ENCODE measurements at regions not wholly inside any gene's neighbourhood (a gene's known extent, or its start where the extent isn't known, plus 50 kb on each side); places are given as distances from the start of the nearest gene placed in this dataset.

- Histone ChIP-seq H3K4me3 (ENCODE audit: control insufficient read depth in 1 of 7, extremely low read depth in 1 of 7, insufficient read depth in 4 of 7, low read depth in 2 of 7, low read length in 6 of 7) (no peak overlapping the region), H3K27ac (ENCODE audit: insufficient read depth in 1 of 2, low read depth in 1 of 2, low read length in 2 of 2, poor library complexity in 1 of 2, severe bottlenecking in 2 of 2) (no peak overlapping the region), H3K9me3 (ENCODE audit: control extremely low read depth in 1 of 5, control insufficient read depth in 4 of 5, insufficient read depth in 2 of 5, low read depth in 1 of 5, low read length in 4 of 5) (peaks cover 0 to 7% (median 1%) of the 10 kb centered on the region in 5 experiments), H3K36me3 (ENCODE audit: control insufficient read depth in 4 of 4, insufficient read depth in 4 of 4, low read length in 3 of 4) (no peaks in the 10 kb centered on the region), H3K4me1 (ENCODE audit: control extremely low read depth in 1 of 4, control insufficient read depth in 4 of 4, insufficient read depth in 4 of 4, low read length in 3 of 4) (no peaks in the 10 kb centered on the region), H3K27me3 (replicated peaks in 2 of 5; ENCODE audit: control insufficient read depth in 4 of 5, insufficient read depth in 5 of 5, low read length in 4 of 5) (peaks cover 0 to 25% (median 7%) of the 10 kb centered on the region in 5 experiments)
- no peak for DNase-seq
- WGBS (ENCODE audit: insufficient coverage) = 100% methylated on average over 1 of the region's 2 CpGs
- CTCF ChIA-PET = no interaction called here
- POLR2A ChIA-PET = no interaction called here
These were observed 132.3 kb downstream of the C12orf75 start for GRCh38 chr12:105462831-105463230.

GRCh38 chr12:105464406-105464805 is 133.9 kb downstream of the C12orf75 start:
- peaks cover 0 to 37% (median 7%) of the 10 kb centered on the region in 5 experiments for H3K27me3 ChIP-seq (replicated peaks in 2 of 5; ENCODE audit: control insufficient read depth in 4 of 5, insufficient read depth in 5 of 5, low read length in 4 of 5)
- H3K36me3 ChIP-seq (ENCODE audit: control insufficient read depth in 4 of 4, insufficient read depth in 4 of 4, low read length in 3 of 4) = no peaks in the 10 kb centered on the region
- DNase-seq = no peak
- no peak overlapping the region for H3K27ac ChIP-seq (ENCODE audit: insufficient read depth in 1 of 2, low read depth in 1 of 2, low read length in 2 of 2, poor library complexity in 1 of 2, severe bottlenecking in 2 of 2)
- ChIA-PET POLR2A (no interaction called here), CTCF (no interaction called here)
- H3K9me3 ChIP-seq (ENCODE audit: control extremely low read depth in 1 of 5, control insufficient read depth in 4 of 5, insufficient read depth in 2 of 5, low read depth in 1 of 5, low read length in 4 of 5) = peaks cover 0 to 1% (median 0%) of the 10 kb centered on the region in 5 experiments
- H3K4me1 ChIP-seq (ENCODE audit: control extremely low read depth in 1 of 4, control insufficient read depth in 4 of 4, insufficient read depth in 4 of 4, low read length in 3 of 4) = no peaks in the 10 kb centered on the region
- H3K4me3 ChIP-seq (ENCODE audit: control insufficient read depth in 1 of 7, extremely low read depth in 1 of 7, insufficient read depth in 4 of 7, low read depth in 2 of 7, low read length in 6 of 7) = no peak overlapping the region
- 100% methylated on average over 1 of the region's 3 CpGs for WGBS (ENCODE audit: insufficient coverage)

GRCh38 chr12:105466231-105466900 is 135.9 kb downstream of the C12orf75 start:
- no peak for DNase-seq
- POLR2A ChIA-PET = no interaction called here
- Histone ChIP-seq H3K4me3 (ENCODE audit: control insufficient read depth in 1 of 7, extremely low read depth in 1 of 7, insufficient read depth in 4 of 7, low read depth in 2 of 7, low read length in 6 of 7) (no peak overlapping the region), H3K27ac (ENCODE audit: insufficient read depth in 1 of 2, low read depth in 1 of 2, low read length in 2 of 2, poor library complexity in 1 of 2, severe bottlenecking in 2 of 2) (no peak overlapping the region), H3K36me3 (ENCODE audit: control insufficient read depth in 4 of 4, insufficient read depth in 4 of 4, low read length in 3 of 4) (no peaks in the 10 kb centered on the region), H3K9me3 (ENCODE audit: control extremely low read depth in 1 of 5, control insufficient read depth in 4 of 5, insufficient read depth in 2 of 5, low read depth in 1 of 5, low read length in 4 of 5) (no peaks in the 10 kb centered on the region), H3K4me1 (ENCODE audit: control extremely low read depth in 1 of 4, control insufficient read depth in 4 of 4, insufficient read depth in 4 of 4, low read length in 3 of 4) (no peaks in the 10 kb centered on the region), H3K27me3 (replicated peaks in 2 of 5; ENCODE audit: control insufficient read depth in 4 of 5, insufficient read depth in 5 of 5, low read length in 4 of 5) (peaks cover 0 to 37% (median 10%) of the 10 kb centered on the region in 5 experiments)
- CTCF ChIA-PET = no interaction called here
- WGBS (ENCODE audit: insufficient coverage) = 89% methylated on average over 3 of the region's 5 CpGs

GRCh38 chr12:105466901-105467598 is 136.6 kb downstream of the C12orf75 start:
- ChIA-PET POLR2A (no interaction called here), CTCF (no interaction called here)
- DNase-seq = no peak
- Histone ChIP-seq H3K4me1 (ENCODE audit: control extremely low read depth in 1 of 4, control insufficient read depth in 4 of 4, insufficient read depth in 4 of 4, low read length in 3 of 4) (no peaks in the 10 kb centered on the region), H3K4me3 (ENCODE audit: control insufficient read depth in 1 of 7, extremely low read depth in 1 of 7, insufficient read depth in 4 of 7, low read depth in 2 of 7, low read length in 6 of 7) (no peak overlapping the region), H3K9me3 (ENCODE audit: control extremely low read depth in 1 of 5, control insufficient read depth in 4 of 5, insufficient read depth in 2 of 5, low read depth in 1 of 5, low read length in 4 of 5) (no peaks in the 10 kb centered on the region), H3K27me3 (replicated peaks in 2 of 5; ENCODE audit: control insufficient read depth in 4 of 5, insufficient read depth in 5 of 5, low read length in 4 of 5) (peaks cover 0 to 37% (median 10%) of the 10 kb centered on the region in 5 experiments), H3K27ac (ENCODE audit: insufficient read depth in 1 of 2, low read depth in 1 of 2, low read length in 2 of 2, poor library complexity in 1 of 2, severe bottlenecking in 2 of 2) (no peak overlapping the region), H3K36me3 (ENCODE audit: control insufficient read depth in 4 of 4, insufficient read depth in 4 of 4, low read length in 3 of 4) (no peaks in the 10 kb centered on the region)
- WGBS (ENCODE audit: insufficient coverage) = 80% methylated on average over 3 of the region's 7 CpGs

- H3K27ac ChIP-seq (ENCODE audit: insufficient read depth in 1 of 2, low read depth in 1 of 2, low read length in 2 of 2, poor library complexity in 1 of 2, severe bottlenecking in 2 of 2) = no peak overlapping the region
- no peak overlapping the region for H3K4me3 ChIP-seq (ENCODE audit: control insufficient read depth in 1 of 7, extremely low read depth in 1 of 7, insufficient read depth in 4 of 7, low read depth in 2 of 7, low read length in 6 of 7)
- no peaks in the 10 kb centered on the region for H3K36me3 ChIP-seq (ENCODE audit: control insufficient read depth in 4 of 4, insufficient read depth in 4 of 4, low read length in 3 of 4)
- no peak for DNase-seq
- no peaks in the 10 kb centered on the region for H3K4me1 ChIP-seq (ENCODE audit: control extremely low read depth in 1 of 4, control insufficient read depth in 4 of 4, insufficient read depth in 4 of 4, low read length in 3 of 4)
- no peaks in the 10 kb centered on the region for H3K9me3 ChIP-seq (ENCODE audit: control extremely low read depth in 1 of 5, control insufficient read depth in 4 of 5, insufficient read depth in 2 of 5, low read depth in 1 of 5, low read length in 4 of 5)
- POLR2A ChIA-PET = no interaction called here
- H3K27me3 ChIP-seq (replicated peaks in 2 of 5; ENCODE audit: control insufficient read depth in 4 of 5, insufficient read depth in 5 of 5, low read length in 4 of 5) = peaks cover 0 to 37% (median 10%) of the 10 kb centered on the region in 5 experiments
- CTCF ChIA-PET = no interaction called here
- 86% methylated on average over 1 of the region's 4 CpGs for WGBS (ENCODE audit: insufficient coverage)
These were observed 137.3 kb downstream of the C12orf75 start for GRCh38 chr12:105467710-105468366.

- H3K9me3 ChIP-seq (ENCODE audit: control extremely low read depth in 1 of 5, control insufficient read depth in 4 of 5, insufficient read depth in 2 of 5, low read depth in 1 of 5, low read length in 4 of 5) = no peaks in the 10 kb centered on the region
- ChIA-PET CTCF (no interaction called here), POLR2A (no interaction called here)
- no peak for DNase-seq
- H3K4me3 ChIP-seq (ENCODE audit: control insufficient read depth in 1 of 7, extremely low read depth in 1 of 7, insufficient read depth in 4 of 7, low read depth in 2 of 7, low read length in 6 of 7) = no peak overlapping the region
- H3K27me3 ChIP-seq (replicated peaks in 2 of 5; ENCODE audit: control insufficient read depth in 4 of 5, insufficient read depth in 5 of 5, low read length in 4 of 5) = peaks cover 0 to 37% (median 10%) of the 10 kb centered on the region in 5 experiments
- H3K27ac ChIP-seq (ENCODE audit: insufficient read depth in 1 of 2, low read depth in 1 of 2, low read length in 2 of 2, poor library complexity in 1 of 2, severe bottlenecking in 2 of 2) = no peak overlapping the region
- no peaks in the 10 kb centered on the region for H3K36me3 ChIP-seq (ENCODE audit: control insufficient read depth in 4 of 4, insufficient read depth in 4 of 4, low read length in 3 of 4)
- 20% methylated on average over 1 of the region's 1 CpG for WGBS (ENCODE audit: insufficient coverage)
- H3K4me1 ChIP-seq (ENCODE audit: control extremely low read depth in 1 of 4, control insufficient read depth in 4 of 4, insufficient read depth in 4 of 4, low read length in 3 of 4) = no peaks in the 10 kb centered on the region
These were observed 138.0 kb downstream of the C12orf75 start for GRCh38 chr12:105468464-105468863.

- H3K4me3 ChIP-seq (ENCODE audit: control insufficient read depth in 1 of 7, extremely low read depth in 1 of 7, insufficient read depth in 4 of 7, low read depth in 2 of 7, low read length in 6 of 7) = no peak overlapping the region
- H3K36me3 ChIP-seq (ENCODE audit: control insufficient read depth in 4 of 4, insufficient read depth in 4 of 4, low read length in 3 of 4) = no peaks in the 10 kb centered on the region
- no peaks in the 10 kb centered on the region for H3K4me1 ChIP-seq (ENCODE audit: control extremely low read depth in 1 of 4, control insufficient read depth in 4 of 4, insufficient read depth in 4 of 4, low read length in 3 of 4)
- no peaks in the 10 kb centered on the region for H3K9me3 ChIP-seq (ENCODE audit: control extremely low read depth in 1 of 5, control insufficient read depth in 4 of 5, insufficient read depth in 2 of 5, low read depth in 1 of 5, low read length in 4 of 5)
- peaks cover 0 to 34% (median 9%) of the 10 kb centered on the region in 5 experiments for H3K27me3 ChIP-seq (replicated peaks in 2 of 5; ENCODE audit: control insufficient read depth in 4 of 5, insufficient read depth in 5 of 5, low read length in 4 of 5)
- ChIA-PET CTCF (no interaction called here), POLR2A (no interaction called here)
- 81% methylated on average over 3 of the region's 5 CpGs for whole genome bisulfite sequencing (ENCODE audit: insufficient coverage)
- no peak for DNase-seq
- H3K27ac ChIP-seq (ENCODE audit: insufficient read depth in 1 of 2, low read depth in 1 of 2, low read length in 2 of 2, poor library complexity in 1 of 2, severe bottlenecking in 2 of 2) = no peak overlapping the region
These were observed 138.7 kb downstream of the C12orf75 start for GRCh38 chr12:105469211-105469610.
